ENCODE measurements at regions not wholly inside any gene's neighbourhood (a gene's known extent, or its start where the extent isn't known, plus 50 kb on each side); places are given as distances from the start of the nearest gene placed in this dataset.
A peak's percentile ranks its signal among the peaks of the same experiment; 100 is the strongest.

DNA sequence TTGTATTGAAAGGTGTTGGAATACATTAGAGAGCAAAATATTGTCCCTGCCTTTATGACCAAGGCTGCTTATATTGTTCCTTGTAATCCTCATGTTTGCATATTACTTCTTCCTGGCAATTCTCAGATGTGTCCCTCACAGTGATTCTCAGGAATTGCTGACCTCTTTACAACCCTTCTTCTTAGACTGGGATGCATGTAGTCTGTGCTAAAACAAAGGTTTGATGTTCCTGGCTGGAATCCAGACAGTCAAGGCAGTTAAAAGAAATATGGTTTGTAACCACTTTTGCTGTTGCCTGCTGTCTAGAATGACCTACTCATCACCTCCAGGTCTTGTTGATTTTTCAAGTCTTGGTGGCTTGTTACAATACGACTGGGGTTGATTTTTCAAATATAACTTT, 367.6 kb downstream of the HGF start:
- Histone ChIP-seq H3K36me3 (ENCODE audit: control insufficient read depth in 2 of 2, extremely low read depth in 1 of 2, insufficient read depth in 2 of 2, low read length in 2 of 2) (no peaks in the 10 kb centered on the region), H3K9me1 (replicated peaks; ENCODE audit: control insufficient read depth, extremely low read depth, insufficient read depth, low read length) (no peaks in the 10 kb centered on the region), H3K27ac (ENCODE audit: insufficient read depth, low read depth, low read length) (no peak overlapping the region), H3K27me3 (ENCODE audit: control insufficient read depth in 2 of 2, insufficient read depth in 2 of 2, low read length in 2 of 2) (no peaks in the 10 kb centered on the region), H3K9ac (replicated peaks; ENCODE audit: extremely low read depth, insufficient read depth, low read length) (no peak overlapping the region), H3K79me2 (ENCODE audit: control insufficient read depth, insufficient read depth, low read length) (no peaks in the 10 kb centered on the region), H4K20me1 (replicated peaks; ENCODE audit: control insufficient read depth, extremely low read depth, insufficient read depth, low read length) (no peaks in the 10 kb centered on the region), H3K4me1 (ENCODE audit: control insufficient read depth, extremely low read depth, insufficient read depth, low read length) (no peaks in the 10 kb centered on the region), H3K9me3 (replicated peaks; ENCODE audit: control insufficient read depth, insufficient read depth, low read length) (no peaks in the 10 kb centered on the region), H3K4me2 (ENCODE audit: insufficient read depth, low read length) (no peak overlapping the region), H3K4me3 (replicated peaks in 1 of 3; ENCODE audit: insufficient read depth in 1 of 3, low read depth in 1 of 3, low read length in 3 of 3) (no peak overlapping the region), H2AFZ (ENCODE audit: low read depth, low read length) (no peak overlapping the region)
- no TSS peak for BruUV-seq (replicated peaks)
- FAIRE-seq (no peak), DNase-seq (ENCODE audit: low read depth, low spot score) (peak; percentile 44)
- dilution Hi-C loops (cut with MboI; ENCODE audit: extremely low pct_ligation_motif_present, low sequenced_read_pairs) (no loop called here), intact Hi-C loops (cut with micrococcal nuclease) (no loop called here)
- TF ChIP-seq, protein P1, sequence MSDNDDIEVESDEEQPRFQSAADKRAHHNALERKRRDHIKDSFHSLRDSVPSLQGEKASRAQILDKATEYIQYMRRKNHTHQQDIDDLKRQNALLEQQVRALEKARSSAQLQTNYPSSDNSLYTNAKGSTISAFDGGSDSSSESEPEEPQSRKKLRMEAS (IDR thresholded peaks at IDR 0.05; ENCODE audit: insufficient read depth, insufficient read length), result no peak
- TF ChIP-seq GATA2 (IDR thresholded peaks at IDR 0.05; ENCODE audit: insufficient read depth, insufficient read length, low read depth, low read length) (no peak), MYC (IDR thresholded peaks at IDR 0.05; ENCODE audit: low read depth, low read length) (no peak), POLR2A (IDR thresholded peaks at IDR 0.05; ENCODE audit: low read depth, low read length) (no peak)
- POLR2A ChIA-PET, result no interaction called here
- CTCF ChIA-PET, result no interaction called here

DNA sequence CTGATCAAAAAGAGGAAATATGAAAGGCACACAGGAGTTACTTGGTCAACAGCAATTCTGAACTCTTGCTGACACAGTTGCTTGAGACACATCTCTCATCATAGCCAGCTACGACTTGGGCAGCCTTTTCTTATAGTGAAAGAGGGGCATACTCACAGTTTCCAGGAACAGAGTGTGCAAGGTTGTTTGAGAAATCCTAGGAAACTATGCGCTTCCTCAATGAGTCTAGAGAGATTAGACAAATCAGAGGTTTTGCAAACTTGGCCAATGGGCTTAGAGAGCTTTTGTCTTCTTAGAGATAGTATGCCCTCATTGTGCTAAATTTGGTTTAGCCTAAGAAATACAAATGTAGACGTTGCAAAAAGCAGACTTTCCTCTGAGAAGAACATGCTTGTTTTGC, 370.4 kb downstream of the HGF start:
- Histone ChIP-seq H3K36me3 (ENCODE audit: control insufficient read depth in 2 of 2, extremely low read depth in 1 of 2, insufficient read depth in 2 of 2, low read length in 2 of 2) (no peaks in the 10 kb centered on the region), H3K9ac (replicated peaks; ENCODE audit: extremely low read depth, insufficient read depth, low read length) (no peak overlapping the region), H3K27ac (ENCODE audit: insufficient read depth, low read depth, low read length) (no peak overlapping the region), H3K4me3 (replicated peaks in 1 of 3; ENCODE audit: insufficient read depth in 1 of 3, low read depth in 1 of 3, low read length in 3 of 3) (no peak overlapping the region), H3K4me1 (ENCODE audit: control insufficient read depth, extremely low read depth, insufficient read depth, low read length) (no peaks in the 10 kb centered on the region), H3K4me2 (ENCODE audit: insufficient read depth, low read length) (no peak overlapping the region), H2AFZ (ENCODE audit: low read depth, low read length) (no peak overlapping the region), H4K20me1 (replicated peaks; ENCODE audit: control insufficient read depth, extremely low read depth, insufficient read depth, low read length) (no peaks in the 10 kb centered on the region), H3K9me3 (replicated peaks; ENCODE audit: control insufficient read depth, insufficient read depth, low read length) (no peaks in the 10 kb centered on the region), H3K27me3 (ENCODE audit: control insufficient read depth in 2 of 2, insufficient read depth in 2 of 2, low read length in 2 of 2) (no peaks in the 10 kb centered on the region), H3K9me1 (replicated peaks; ENCODE audit: control insufficient read depth, extremely low read depth, insufficient read depth, low read length) (no peaks in the 10 kb centered on the region), H3K79me2 (ENCODE audit: control insufficient read depth, insufficient read depth, low read length) (no peaks in the 10 kb centered on the region)
- intact Hi-C loops (cut with micrococcal nuclease), result no loop called here
- CTCF ChIA-PET, result no interaction called here
- TF ChIP-seq, protein P1 (IDR thresholded peaks at IDR 0.05; ENCODE audit: insufficient read depth, insufficient read length), result no peak
- TF ChIP-seq FOS (IDR thresholded peaks at IDR 0.05; ENCODE audit: borderline replicate concordance, insufficient read depth, low read length), result no peak
- no peak for TF ChIP-seq GATA2 (IDR thresholded peaks at IDR 0.05; ENCODE audit: insufficient read depth, insufficient read length, low read depth, low read length)
- TF ChIP-seq, protein P2, sequence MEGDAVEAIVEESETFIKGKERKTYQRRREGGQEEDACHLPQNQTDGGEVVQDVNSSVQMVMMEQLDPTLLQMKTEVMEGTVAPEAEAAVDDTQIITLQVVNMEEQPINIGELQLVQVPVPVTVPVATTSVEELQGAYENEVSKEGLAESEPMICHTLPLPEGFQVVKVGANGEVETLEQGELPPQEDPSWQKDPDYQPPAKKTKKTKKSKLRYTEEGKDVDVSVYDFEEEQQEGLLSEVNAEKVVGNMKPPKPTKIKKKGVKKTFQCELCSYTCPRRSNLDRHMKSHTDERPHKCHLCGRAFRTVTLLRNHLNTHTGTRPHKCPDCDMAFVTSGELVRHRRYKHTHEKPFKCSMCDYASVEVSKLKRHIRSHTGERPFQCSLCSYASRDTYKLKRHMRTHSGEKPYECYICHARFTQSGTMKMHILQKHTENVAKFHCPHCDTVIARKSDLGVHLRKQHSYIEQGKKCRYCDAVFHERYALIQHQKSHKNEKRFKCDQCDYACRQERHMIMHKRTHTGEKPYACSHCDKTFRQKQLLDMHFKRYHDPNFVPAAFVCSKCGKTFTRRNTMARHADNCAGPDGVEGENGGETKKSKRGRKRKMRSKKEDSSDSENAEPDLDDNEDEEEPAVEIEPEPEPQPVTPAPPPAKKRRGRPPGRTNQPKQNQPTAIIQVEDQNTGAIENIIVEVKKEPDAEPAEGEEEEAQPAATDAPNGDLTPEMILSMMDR (IDR thresholded peaks at IDR 0.05; ENCODE audit: extremely low read depth in 1 of 2, insufficient read depth in 1 of 2, low read depth in 1 of 2, low read length in 2 of 2), result no peak
- TF ChIP-seq JUN (IDR thresholded peaks at IDR 0.05; ENCODE audit: borderline replicate concordance, insufficient read depth, insufficient read length, low read depth), result no peak
- TF ChIP-seq EZH2 (IDR thresholded peaks at IDR 0.05; ENCODE audit: borderline replicate concordance, low read depth, low read length, severe bottlenecking), result no peak
- no peak for TF ChIP-seq POLR2AphosphoS5 (IDR thresholded peaks at IDR 0.05; ENCODE audit: insufficient read depth, low read depth, low read length)
- TF ChIP-seq POLR2A (IDR thresholded peaks at IDR 0.05; ENCODE audit: low read depth, low read length), result no peak
- no peak for TF ChIP-seq MYC (IDR thresholded peaks at IDR 0.05; ENCODE audit: low read depth, low read length)
- POLR2A ChIA-PET, result no interaction called here
- DNase-seq (ENCODE audit: low read depth, low spot score), result no peak
- dilution Hi-C loops (cut with MboI; ENCODE audit: extremely low pct_ligation_motif_present, low sequenced_read_pairs), result no loop called here
- no TSS peak for BruUV-seq (replicated peaks)
- no peak for FAIRE-seq
